ENCODE measurements at regions not wholly inside any gene's neighbourhood (a gene's known extent, or its start where the extent isn't known, plus 50 kb on each side); places are given as distances from the start of the nearest gene placed in this dataset.

DNA sequence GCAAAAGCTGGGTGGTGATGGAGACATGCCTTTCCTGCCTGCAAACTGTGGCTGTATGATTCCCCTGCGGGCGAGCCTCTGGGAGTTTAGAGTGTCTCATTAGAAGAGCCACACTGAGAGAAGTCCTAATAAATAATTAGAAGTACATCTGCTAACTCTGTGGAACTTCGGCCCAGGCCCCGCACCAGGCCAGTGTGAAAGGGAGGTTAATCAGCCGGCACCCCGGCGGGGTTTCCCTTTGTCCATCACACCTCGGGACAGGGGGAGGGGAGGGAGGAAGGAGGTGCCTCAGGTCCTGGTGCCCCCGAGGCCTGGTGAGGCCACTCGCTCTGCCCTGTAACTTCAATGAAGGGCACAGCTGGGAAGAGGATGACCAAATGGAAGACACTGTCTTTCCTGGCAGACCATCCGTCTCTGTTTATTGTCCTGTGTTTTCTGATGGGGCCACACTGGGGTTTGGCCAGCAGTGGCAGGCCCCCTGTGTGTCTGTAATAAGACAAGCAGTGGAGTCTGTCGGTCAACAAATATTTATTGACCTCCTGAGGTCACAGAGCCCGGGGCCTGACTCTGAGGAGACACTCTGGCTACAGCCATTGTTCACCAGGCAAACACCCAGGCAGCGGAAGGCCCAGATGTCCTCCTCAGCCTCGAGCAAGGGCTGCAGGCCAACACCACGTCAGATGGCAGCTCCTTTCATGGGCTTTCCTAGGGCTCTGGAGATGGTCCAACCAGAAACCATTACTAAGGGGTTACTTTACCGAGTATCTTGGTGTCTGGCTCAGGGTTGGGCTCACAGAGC, 267.5 kb upstream of the RAB4A start (continued):
- TF ChIP-seq, protein P1, sequence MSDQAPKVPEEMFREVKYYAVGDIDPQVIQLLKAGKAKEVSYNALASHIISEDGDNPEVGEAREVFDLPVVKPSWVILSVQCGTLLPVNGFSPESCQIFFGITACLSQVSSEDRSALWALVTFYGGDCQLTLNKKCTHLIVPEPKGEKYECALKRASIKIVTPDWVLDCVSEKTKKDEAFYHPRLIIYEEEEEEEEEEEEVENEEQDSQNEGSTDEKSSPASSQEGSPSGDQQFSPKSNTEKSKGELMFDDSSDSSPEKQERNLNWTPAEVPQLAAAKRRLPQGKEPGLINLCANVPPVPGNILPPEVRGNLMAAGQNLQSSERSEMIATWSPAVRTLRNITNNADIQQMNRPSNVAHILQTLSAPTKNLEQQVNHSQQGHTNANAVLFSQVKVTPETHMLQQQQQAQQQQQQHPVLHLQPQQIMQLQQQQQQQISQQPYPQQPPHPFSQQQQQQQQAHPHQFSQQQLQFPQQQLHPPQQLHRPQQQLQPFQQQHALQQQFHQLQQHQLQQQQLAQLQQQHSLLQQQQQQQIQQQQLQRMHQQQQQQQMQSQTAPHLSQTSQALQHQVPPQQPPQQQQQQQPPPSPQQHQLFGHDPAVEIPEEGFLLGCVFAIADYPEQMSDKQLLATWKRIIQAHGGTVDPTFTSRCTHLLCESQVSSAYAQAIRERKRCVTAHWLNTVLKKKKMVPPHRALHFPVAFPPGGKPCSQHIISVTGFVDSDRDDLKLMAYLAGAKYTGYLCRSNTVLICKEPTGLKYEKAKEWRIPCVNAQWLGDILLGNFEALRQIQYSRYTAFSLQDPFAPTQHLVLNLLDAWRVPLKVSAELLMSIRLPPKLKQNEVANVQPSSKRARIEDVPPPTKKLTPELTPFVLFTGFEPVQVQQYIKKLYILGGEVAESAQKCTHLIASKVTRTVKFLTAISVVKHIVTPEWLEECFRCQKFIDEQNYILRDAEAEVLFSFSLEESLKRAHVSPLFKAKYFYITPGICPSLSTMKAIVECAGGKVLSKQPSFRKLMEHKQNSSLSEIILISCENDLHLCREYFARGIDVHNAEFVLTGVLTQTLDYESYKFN (CRISPR knock-in tag; conservative IDR thresholded peaks at IDR 0.05) = peak; percentile 80
- TF ChIP-seq, protein P2, sequence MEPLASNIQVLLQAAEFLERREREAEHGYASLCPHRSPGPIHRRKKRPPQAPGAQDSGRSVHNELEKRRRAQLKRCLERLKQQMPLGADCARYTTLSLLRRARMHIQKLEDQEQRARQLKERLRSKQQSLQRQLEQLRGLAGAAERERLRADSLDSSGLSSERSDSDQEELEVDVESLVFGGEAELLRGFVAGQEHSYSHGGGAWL (CRISPR knock-in tag; IDR thresholded peaks at IDR 0.05) = no peak
- TF ChIP-seq, protein P3, sequence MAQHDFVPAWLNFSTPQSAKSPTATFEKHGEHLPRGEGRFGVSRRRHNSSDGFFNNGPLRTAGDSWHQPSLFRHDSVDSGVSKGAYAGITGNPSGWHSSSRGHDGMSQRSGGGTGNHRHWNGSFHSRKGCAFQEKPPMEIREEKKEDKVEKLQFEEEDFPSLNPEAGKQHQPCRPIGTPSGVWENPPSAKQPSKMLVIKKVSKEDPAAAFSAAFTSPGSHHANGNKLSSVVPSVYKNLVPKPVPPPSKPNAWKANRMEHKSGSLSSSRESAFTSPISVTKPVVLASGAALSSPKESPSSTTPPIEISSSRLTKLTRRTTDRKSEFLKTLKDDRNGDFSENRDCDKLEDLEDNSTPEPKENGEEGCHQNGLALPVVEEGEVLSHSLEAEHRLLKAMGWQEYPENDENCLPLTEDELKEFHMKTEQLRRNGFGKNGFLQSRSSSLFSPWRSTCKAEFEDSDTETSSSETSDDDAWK (CRISPR knock-in tag; IDR thresholded peaks at IDR 0.05) = no peak
- TF ChIP-seq ARNT2 (CRISPR knock-in tag; IDR thresholded peaks at IDR 0.05; ENCODE audit: low read depth) = no peak
- TF ChIP-seq HNRNPH1 (optimal IDR thresholded peaks at IDR 0.05; ENCODE audit: low read depth, low read length) = no peak
- TF ChIP-seq EZH2 (conservative IDR thresholded peaks at IDR 0.05; ENCODE audit: low read depth, low read length) = no peak
- peak; percentile 89 for TF ChIP-seq SALL1 (CRISPR knock-in tag; IDR thresholded peaks at IDR 0.05)
- TF ChIP-seq ZNF589 (CRISPR knock-in tag; conservative IDR thresholded peaks at IDR 0.05) = no peak
- TF ChIP-seq NFYB (CRISPR knock-in tag; IDR thresholded peaks at IDR 0.05) = no peak
- TF ChIP-seq YEATS4 (CRISPR knock-in tag; IDR thresholded peaks at IDR 0.05; ENCODE audit: borderline replicate concordance) = no peak
- TF ChIP-seq, protein P4, sequence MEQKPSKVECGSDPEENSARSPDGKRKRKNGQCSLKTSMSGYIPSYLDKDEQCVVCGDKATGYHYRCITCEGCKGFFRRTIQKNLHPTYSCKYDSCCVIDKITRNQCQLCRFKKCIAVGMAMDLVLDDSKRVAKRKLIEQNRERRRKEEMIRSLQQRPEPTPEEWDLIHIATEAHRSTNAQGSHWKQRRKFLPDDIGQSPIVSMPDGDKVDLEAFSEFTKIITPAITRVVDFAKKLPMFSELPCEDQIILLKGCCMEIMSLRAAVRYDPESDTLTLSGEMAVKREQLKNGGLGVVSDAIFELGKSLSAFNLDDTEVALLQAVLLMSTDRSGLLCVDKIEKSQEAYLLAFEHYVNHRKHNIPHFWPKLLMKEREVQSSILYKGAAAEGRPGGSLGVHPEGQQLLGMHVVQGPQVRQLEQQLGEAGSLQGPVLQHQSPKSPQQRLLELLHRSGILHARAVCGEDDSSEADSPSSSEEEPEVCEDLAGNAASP (CRISPR knock-in tag; IDR thresholded peaks at IDR 0.05; ENCODE audit: borderline replicate concordance) = peak; percentile 86
- no peak for TF ChIP-seq HOXA7 (CRISPR knock-in tag; IDR thresholded peaks at IDR 0.05)
- TF ChIP-seq, protein P5, sequence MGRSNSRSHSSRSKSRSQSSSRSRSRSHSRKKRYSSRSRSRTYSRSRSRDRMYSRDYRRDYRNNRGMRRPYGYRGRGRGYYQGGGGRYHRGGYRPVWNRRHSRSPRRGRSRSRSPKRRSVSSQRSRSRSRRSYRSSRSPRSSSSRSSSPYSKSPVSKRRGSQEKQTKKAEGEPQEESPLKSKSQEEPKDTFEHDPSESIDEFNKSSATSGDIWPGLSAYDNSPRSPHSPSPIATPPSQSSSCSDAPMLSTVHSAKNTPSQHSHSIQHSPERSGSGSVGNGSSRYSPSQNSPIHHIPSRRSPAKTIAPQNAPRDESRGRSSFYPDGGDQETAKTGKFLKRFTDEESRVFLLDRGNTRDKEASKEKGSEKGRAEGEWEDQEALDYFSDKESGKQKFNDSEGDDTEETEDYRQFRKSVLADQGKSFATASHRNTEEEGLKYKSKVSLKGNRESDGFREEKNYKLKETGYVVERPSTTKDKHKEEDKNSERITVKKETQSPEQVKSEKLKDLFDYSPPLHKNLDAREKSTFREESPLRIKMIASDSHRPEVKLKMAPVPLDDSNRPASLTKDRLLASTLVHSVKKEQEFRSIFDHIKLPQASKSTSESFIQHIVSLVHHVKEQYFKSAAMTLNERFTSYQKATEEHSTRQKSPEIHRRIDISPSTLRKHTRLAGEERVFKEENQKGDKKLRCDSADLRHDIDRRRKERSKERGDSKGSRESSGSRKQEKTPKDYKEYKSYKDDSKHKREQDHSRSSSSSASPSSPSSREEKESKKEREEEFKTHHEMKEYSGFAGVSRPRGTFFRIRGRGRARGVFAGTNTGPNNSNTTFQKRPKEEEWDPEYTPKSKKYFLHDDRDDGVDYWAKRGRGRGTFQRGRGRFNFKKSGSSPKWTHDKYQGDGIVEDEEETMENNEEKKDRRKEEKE (IDR thresholded peaks at IDR 0.05) = no peak
- TF ChIP-seq, protein P6, sequence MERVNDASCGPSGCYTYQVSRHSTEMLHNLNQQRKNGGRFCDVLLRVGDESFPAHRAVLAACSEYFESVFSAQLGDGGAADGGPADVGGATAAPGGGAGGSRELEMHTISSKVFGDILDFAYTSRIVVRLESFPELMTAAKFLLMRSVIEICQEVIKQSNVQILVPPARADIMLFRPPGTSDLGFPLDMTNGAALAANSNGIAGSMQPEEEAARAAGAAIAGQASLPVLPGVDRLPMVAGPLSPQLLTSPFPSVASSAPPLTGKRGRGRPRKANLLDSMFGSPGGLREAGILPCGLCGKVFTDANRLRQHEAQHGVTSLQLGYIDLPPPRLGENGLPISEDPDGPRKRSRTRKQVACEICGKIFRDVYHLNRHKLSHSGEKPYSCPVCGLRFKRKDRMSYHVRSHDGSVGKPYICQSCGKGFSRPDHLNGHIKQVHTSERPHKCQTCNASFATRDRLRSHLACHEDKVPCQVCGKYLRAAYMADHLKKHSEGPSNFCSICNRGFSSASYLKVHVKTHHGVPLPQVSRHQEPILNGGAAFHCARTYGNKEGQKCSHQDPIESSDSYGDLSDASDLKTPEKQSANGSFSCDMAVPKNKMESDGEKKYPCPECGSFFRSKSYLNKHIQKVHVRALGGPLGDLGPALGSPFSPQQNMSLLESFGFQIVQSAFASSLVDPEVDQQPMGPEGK (CRISPR knock-in tag; IDR thresholded peaks at IDR 0.05) = peak; percentile 80
- 0 out of 2 replicates have a peak, but pooled peaks have one; percentile 45 for TF ChIP-seq HMG20B (CRISPR knock-in tag; conservative IDR thresholded peaks at IDR 0.05)
- no peak for TF ChIP-seq ZFP82 (CRISPR knock-in tag; IDR thresholded peaks at IDR 0.05; ENCODE audit: borderline replicate concordance)
- TF ChIP-seq ZNF3 (CRISPR knock-in tag; IDR thresholded peaks at IDR 0.05) = no peak
- no peak for TF ChIP-seq ZNF773 (CRISPR knock-in tag; IDR thresholded peaks at IDR 0.05; ENCODE audit: borderline replicate concordance)

Data from HepG2 (cell line).